GM18505 (cell line): ENCODE measurements at regions not wholly inside any gene's neighbourhood (a gene's known extent, or its start where the extent isn't known, plus 50 kb on each side); places are given as distances from the start of the nearest gene placed in this dataset.
"Not testable (repeated sequence)": the region's sequence is repeated elsewhere in the genome, so short reads cannot be mapped to it uniquely, and the experiment has no call there.

Experiments used
- ATAC-seq: cut with Tn5 transposase; IDR thresholded peaks from one replicate; pipeline ENCODE4 v1.9.1; 2021; ENCODE audit not compliant: unreplicated experiment
- POLR2A ChIP-seq: IDR thresholded peaks from 4 replicates; pipeline ENCODE4 v1.6.1; 2011; ENCODE audit warnings: borderline replicate concordance; ENCODE audit not compliant: insufficient read depth, insufficient read length; ENCODE audit errors: extremely low read depth

- no peak for TF ChIP-seq POLR2A
- ATAC-seq: no peak
Measured at GRCh38 chr2:144642856-144643255, 122.9 kb upstream of the ZEB2 start.

DNA sequence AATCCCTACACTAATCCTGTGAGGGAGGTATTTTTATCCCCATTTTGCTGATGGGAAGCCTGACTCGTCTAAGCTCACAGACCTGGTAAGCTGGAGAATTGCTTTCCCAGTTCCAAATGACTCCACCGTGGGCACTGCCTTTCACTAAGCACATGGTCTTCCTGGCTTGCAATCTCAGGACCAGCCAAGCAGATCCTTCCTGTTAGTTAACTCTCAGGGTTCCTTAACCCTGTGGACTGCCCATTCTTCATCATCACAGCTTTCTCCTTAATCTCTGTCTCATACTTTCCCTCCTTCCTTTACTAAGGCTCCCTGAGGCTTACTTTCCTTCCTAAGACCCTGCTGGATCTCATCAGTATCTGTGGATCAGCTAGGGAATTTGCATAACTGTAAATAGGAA, 122.2 kb upstream of the ZEB2 start:
- no peak for ATAC-seq

DNA sequence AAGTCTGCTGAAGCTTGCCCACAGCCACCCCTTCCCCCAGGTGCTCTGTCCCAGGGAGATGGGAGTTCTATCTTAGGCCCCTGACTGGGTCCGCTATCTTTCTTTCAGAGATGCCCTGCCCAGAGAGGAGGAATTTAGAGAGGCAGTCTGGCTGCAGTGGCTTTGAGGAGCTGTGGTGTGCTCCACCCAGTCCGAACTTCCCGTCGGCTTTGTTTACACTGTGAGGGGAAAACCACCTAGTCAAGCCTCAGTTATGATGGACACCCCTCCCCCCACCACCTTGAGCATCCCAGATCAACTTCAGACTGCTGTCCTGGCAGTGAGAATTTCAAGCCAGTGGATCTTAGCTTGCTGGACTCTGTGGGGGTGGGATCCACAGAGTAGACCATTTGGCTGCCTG, 118.3 kb upstream of the ZEB2 start:
- ATAC-seq: not testable (repeated sequence)

More for the DNA sequence above, 122.2 kb upstream of the ZEB2 start:
- no peak for TF ChIP-seq POLR2A

GRCh38 chr2:144636860-144637259, 116.9 kb upstream of the ZEB2 start:
- not testable (repeated sequence) for ATAC-seq

- no peak for TF ChIP-seq POLR2A
- no peak for ATAC-seq
Measured at GRCh38 chr2:144632809-144633208, 112.9 kb upstream of the ZEB2 start.

- TF ChIP-seq POLR2A: no peak
- ATAC-seq: no peak
Measured at GRCh38 chr2:144631636-144632035, 111.7 kb upstream of the ZEB2 start.

DNA sequence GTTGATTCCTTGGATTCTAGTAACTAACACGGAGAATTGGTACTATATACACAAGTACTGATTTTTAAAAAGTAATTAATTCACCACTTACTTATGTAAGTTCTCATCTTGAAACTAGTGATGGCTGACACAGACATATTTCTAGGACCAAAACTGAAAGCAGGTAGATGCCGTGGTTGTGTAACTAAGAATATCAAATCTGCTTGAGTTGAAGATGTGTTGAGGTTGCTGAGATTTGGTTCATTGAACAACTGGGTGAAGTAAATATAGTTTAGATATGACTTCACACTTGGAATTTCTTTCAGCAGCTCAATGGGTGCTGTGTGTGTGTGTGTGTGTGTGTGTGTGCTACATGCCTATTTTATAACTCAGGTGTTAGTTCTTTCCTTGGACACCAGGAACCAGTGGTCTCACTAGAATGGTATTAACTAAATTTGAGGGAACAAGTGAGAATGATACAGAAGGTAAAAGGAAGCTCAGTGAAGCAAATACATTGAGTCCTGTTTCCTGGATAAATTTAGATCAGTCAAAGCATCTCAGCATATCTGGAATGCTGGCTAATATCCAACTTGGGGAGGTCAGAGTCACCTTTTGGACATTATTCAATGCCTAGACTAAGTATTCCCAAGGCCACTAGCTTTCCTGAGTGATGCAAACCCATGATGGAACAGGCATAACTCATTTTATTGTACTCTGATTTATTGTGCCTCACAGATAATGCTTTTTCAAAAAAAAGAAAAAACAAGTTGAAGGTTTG, 110.7 kb upstream of the ZEB2 start:
- ATAC-seq: peak; percentile 93
- no peak for TF ChIP-seq POLR2A

- ATAC-seq: no peak
- TF ChIP-seq POLR2A: no peak
Measured at GRCh38 chr2:144629935-144630334, 110.0 kb upstream of the ZEB2 start.

- no peak for ATAC-seq
- TF ChIP-seq POLR2A: no peak
Measured at GRCh38 chr2:144628566-144628965, 108.6 kb upstream of the ZEB2 start.

- no peak for TF ChIP-seq POLR2A
- no peak for ATAC-seq
Measured at GRCh38 chr2:144625626-144626025, 105.7 kb upstream of the ZEB2 start.

- TF ChIP-seq POLR2A: no peak
- ATAC-seq: no peak
Measured at GRCh38 chr2:144625226-144625625, 105.3 kb upstream of the ZEB2 start.

- no peak for ATAC-seq
- TF ChIP-seq POLR2A: no peak
Measured at GRCh38 chr2:144624451-144624850, 104.5 kb upstream of the ZEB2 start.

DNA sequence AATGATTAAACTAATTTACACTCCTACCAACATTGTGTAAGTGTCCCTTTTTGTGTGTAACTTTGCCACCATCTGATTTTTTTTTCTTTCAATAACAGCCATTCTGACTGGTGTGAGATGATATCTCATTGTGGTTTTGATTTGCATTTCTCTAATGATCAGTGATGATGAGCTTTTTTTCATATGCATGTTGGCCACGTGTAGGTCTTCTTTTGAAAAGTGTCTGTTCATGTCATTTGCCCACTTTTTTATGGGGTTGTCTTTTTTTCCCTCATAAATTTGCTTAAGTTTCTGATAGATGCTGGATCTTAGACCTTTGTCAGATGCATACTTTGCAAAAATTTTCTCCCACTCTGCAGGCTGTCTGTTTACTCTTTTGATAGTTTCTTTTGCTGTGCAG, 102.5 kb upstream of the ZEB2 start:
- ATAC-seq: not testable (repeated sequence)

DNA sequence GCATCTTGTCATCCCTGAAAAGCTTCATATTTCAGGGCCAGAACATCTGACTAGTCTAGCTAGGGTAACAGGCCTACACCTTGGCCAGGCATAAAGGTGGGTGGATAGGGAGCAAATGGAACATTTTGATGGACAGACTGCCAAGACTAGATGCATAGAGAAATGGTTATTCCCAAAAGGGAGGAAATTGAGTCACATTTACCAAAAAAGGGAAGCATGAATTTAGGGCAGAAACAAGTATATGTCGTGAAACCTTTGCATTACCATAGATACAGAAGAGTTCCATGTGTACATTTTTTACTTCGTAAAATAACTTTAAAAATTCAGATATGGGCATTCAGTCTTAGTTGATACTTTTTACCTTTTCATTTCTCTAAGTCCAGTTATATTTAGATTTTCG, 101.3 kb upstream of the ZEB2 start:
- no peak for ATAC-seq
- TF ChIP-seq POLR2A: no peak

GRCh38 chr2:144619760-144620159, 99.8 kb upstream of the ZEB2 start:
- no peak for TF ChIP-seq POLR2A
- no peak for ATAC-seq

- ATAC-seq: not testable (repeated sequence)
Measured at GRCh38 chr2:144617171-144617570, 97.3 kb upstream of the ZEB2 start.
